ENCODE measurements at regions not wholly inside any gene's neighbourhood (a gene's known extent, or its start where the extent isn't known, plus 50 kb on each side); places are given as distances from the start of the nearest gene placed in this dataset.

DNA sequence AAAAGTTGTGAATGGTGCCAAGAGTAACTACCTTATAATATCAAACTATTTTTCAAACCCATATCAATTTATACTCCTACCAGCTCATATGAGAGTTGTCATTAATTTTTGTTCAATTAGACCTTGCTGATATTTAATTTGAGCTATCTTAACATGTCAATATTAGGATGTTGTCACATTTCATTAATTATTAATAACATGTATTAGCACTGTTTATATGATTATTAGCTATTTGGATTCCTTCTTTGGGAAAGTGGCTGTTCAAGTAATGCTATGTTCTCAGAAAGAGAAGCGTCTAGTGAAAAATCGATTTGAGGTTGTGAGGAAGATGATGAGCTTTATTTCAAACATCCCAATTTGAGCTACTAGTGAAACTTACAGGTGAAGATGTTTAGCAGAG lies 620.2 kb downstream of the KCNJ3 start:
- H3K4me3 Mint-ChIP-seq = no peak overlapping the region
- DNase-seq (ENCODE audit: low spot score) = no peak

More for the DNA sequence above, 620.2 kb downstream of the KCNJ3 start:
- Mint-ChIP-seq H3K4me1 (no peaks in the 10 kb centered on the region), H3K27me3 (ENCODE audit: insufficient read depth, low read depth, poor library complexity) (no peaks in the 10 kb centered on the region), H3K27ac (no peak overlapping the region), H3K36me3 (ENCODE audit: low read depth) (no peaks in the 10 kb centered on the region), H3K9me3 (no peaks in the 10 kb centered on the region)
- no peaks in the 10 kb centered on the region for H3F3A ChIP-seq (replicated peaks; ENCODE audit: low read depth)
- no peaks in the 10 kb centered on the region for H3K36me3 ChIP-seq (ENCODE audit: insufficient read depth)
- H2AFZ ChIP-seq = no peak overlapping the region
- no peaks in the 10 kb centered on the region for H3K27me3 ChIP-seq (ENCODE audit: insufficient read depth)
- ATAC-seq = no peak
- H3K4me3 ChIP-seq = no peak overlapping the region
- no peaks in the 10 kb centered on the region for H3K79me2 ChIP-seq (replicated peaks; ENCODE audit: insufficient read depth)
- no peak overlapping the region for H3K4me2 ChIP-seq
- 0 out of 2 replicates have a peak, but pooled peaks cover 5% of the 10 kb centered on the region for H3K4me1 ChIP-seq (ENCODE audit: insufficient read depth)
- no peak for TF ChIP-seq ZNF114 (CRISPR knock-in tag; IDR thresholded peaks at IDR 0.05)
- TF ChIP-seq POLR2AphosphoS5 (IDR thresholded peaks at IDR 0.05; ENCODE audit: low read depth) = no peak
- TF ChIP-seq, protein P1, sequence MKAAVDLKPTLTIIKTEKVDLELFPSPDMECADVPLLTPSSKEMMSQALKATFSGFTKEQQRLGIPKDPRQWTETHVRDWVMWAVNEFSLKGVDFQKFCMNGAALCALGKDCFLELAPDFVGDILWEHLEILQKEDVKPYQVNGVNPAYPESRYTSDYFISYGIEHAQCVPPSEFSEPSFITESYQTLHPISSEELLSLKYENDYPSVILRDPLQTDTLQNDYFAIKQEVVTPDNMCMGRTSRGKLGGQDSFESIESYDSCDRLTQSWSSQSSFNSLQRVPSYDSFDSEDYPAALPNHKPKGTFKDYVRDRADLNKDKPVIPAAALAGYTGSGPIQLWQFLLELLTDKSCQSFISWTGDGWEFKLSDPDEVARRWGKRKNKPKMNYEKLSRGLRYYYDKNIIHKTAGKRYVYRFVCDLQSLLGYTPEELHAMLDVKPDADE (IDR thresholded peaks at IDR 0.05) = no peak
- no peak for TF ChIP-seq CREB1 (CRISPR knock-in tag; IDR thresholded peaks at IDR 0.05; ENCODE audit: low read depth)
- no peak for TF ChIP-seq ZNF331 (CRISPR knock-in tag; IDR thresholded peaks at IDR 0.05; ENCODE audit: low read depth)
- TF ChIP-seq EZH2 (IDR thresholded peaks at IDR 0.05; ENCODE audit: low read depth, unreplicated experiment) = no peak
- TF ChIP-seq, protein P2, sequence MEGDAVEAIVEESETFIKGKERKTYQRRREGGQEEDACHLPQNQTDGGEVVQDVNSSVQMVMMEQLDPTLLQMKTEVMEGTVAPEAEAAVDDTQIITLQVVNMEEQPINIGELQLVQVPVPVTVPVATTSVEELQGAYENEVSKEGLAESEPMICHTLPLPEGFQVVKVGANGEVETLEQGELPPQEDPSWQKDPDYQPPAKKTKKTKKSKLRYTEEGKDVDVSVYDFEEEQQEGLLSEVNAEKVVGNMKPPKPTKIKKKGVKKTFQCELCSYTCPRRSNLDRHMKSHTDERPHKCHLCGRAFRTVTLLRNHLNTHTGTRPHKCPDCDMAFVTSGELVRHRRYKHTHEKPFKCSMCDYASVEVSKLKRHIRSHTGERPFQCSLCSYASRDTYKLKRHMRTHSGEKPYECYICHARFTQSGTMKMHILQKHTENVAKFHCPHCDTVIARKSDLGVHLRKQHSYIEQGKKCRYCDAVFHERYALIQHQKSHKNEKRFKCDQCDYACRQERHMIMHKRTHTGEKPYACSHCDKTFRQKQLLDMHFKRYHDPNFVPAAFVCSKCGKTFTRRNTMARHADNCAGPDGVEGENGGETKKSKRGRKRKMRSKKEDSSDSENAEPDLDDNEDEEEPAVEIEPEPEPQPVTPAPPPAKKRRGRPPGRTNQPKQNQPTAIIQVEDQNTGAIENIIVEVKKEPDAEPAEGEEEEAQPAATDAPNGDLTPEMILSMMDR (conservative IDR thresholded peaks at IDR 0.05; ENCODE audit: low read depth in 2 of 2) = no peak
- TF ChIP-seq, protein P3, sequence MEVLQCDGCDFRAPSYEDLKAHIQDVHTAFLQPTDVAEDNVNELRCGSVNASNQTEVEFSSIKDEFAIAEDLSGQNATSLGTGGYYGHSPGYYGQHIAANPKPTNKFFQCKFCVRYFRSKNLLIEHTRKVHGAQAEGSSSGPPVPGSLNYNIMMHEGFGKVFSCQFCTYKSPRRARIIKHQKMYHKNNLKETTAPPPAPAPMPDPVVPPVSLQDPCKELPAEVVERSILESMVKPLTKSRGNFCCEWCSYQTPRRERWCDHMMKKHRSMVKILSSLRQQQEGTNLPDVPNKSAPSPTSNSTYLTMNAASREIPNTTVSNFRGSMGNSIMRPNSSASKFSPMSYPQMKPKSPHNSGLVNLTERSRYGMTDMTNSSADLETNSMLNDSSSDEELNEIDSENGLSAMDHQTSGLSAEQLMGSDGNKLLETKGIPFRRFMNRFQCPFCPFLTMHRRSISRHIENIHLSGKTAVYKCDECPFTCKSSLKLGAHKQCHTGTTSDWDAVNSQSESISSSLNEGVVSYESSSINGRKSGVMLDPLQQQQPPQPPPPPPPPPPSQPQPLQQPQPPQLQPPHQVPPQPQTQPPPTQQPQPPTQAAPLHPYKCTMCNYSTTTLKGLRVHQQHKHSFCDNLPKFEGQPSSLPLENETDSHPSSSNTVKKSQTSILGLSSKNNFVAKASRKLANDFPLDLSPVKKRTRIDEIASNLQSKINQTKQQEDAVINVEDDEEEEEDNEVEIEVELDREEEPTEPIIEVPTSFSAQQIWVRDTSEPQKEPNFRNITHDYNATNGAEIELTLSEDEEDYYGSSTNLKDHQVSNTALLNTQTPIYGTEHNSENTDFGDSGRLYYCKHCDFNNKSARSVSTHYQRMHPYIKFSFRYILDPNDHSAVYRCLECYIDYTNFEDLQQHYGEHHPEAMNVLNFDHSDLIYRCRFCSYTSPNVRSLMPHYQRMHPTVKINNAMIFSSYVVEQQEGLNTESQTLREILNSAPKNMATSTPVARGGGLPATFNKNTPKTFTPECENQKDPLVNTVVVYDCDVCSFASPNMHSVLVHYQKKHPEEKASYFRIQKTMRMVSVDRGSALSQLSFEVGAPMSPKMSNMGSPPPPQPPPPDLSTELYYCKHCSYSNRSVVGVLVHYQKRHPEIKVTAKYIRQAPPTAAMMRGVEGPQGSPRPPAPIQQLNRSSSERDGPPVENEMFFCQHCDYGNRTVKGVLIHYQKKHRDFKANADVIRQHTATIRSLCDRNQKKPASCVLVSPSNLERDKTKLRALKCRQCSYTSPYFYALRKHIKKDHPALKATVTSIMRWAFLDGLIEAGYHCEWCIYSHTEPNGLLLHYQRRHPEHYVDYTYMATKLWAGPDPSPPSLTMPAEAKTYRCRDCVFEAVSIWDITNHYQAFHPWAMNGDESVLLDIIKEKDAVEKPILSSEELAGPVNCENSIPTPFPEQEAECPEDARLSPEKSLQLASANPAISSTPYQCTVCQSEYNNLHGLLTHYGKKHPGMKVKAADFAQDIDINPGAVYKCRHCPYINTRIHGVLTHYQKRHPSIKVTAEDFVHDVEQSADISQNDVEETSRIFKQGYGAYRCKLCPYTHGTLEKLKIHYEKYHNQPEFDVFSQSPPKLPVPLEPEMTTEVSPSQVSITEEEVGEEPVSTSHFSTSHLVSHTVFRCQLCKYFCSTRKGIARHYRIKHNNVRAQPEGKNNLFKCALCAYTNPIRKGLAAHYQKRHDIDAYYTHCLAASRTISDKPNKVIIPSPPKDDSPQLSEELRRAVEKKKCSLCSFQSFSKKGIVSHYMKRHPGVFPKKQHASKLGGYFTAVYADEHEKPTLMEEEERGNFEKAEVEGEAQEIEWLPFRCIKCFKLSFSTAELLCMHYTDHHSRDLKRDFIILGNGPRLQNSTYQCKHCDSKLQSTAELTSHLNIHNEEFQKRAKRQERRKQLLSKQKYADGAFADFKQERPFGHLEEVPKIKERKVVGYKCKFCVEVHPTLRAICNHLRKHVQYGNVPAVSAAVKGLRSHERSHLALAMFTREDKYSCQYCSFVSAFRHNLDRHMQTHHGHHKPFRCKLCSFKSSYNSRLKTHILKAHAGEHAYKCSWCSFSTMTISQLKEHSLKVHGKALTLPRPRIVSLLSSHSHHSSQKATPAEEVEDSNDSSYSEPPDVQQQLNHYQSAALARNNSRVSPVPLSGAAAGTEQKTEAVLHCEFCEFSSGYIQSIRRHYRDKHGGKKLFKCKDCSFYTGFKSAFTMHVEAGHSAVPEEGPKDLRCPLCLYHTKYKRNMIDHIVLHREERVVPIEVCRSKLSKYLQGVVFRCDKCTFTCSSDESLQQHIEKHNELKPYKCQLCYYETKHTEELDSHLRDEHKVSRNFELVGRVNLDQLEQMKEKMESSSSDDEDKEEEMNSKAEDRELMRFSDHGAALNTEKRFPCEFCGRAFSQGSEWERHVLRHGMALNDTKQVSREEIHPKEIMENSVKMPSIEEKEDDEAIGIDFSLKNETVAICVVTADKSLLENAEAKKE (CRISPR knock-in tag; IDR thresholded peaks at IDR 0.05) = no peak
- TF ChIP-seq EZH2phosphoT487 (IDR thresholded peaks at IDR 0.05; ENCODE audit: unreplicated experiment) = no peak
- TF ChIP-seq JUNB (IDR thresholded peaks at IDR 0.05; ENCODE audit: unreplicated experiment) = no peak
- no peaks in the 10 kb centered on the region for H4K20me1 ChIP-seq (replicated peaks; ENCODE audit: insufficient read depth)
- no peak overlapping the region for H3K27ac ChIP-seq (ENCODE audit: low read depth)
- H3K9me2 ChIP-seq (ENCODE audit: insufficient read depth) = no peaks in the 10 kb centered on the region

All from GM23338 (cell line).